ENCODE measurements at regions not wholly inside any gene's neighbourhood (a gene's known extent, or its start where the extent isn't known, plus 50 kb on each side); places are given as distances from the start of the nearest gene placed in this dataset.
"Not testable (repeated sequence)": the region's sequence is repeated elsewhere in the genome, so short reads cannot be mapped to it uniquely, and the experiment has no call there.

DNA sequence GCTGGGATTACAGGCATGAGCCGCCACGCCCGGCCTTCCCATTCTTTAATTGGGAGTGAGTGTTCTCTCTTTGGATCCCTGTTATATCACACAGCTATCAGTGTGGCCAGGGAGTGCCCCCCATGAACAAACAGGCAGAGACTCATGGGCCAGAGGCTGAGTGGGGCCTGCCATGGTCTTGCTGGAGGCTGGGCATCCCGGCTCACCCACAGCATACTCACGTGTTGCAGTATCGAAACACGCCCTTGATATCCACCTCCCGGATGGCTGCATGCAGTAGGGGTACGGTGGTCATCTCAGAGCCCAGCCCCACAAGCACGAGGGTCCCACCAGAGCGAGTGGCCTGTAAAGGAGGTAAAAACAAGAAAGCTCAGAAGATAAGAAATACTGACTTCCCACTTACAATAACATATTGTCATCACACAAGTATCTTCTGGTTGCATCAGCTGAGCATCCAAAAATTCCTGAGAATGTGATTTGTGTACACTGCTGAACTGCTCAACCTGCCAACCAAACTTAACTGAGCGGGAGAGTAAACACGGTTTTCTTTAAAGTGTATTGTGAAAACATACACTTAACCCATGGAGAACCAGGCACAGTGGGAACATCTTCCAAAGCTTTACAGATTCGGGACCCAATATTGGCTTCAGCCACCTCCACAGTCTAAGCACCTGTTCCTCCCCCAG is 92.0 kb downstream of the TRIM69 start:
- DNase-seq; dilution Hi-C loops (cut with HindIII; ENCODE audit: low sequenced_read_pairs, unreplicated experiment); H2AK9ac ChIP-seq (replicated peaks; ENCODE audit: low read depth, low read length, poor library complexity); in situ Hi-C loops (cut with MboI; ENCODE audit: low sequenced_read_pairs); H3K56ac ChIP-seq (ENCODE audit: extremely low read depth, insufficient read depth, low read length); H3K27me3 ChIP-seq (ENCODE audit: control insufficient read depth, insufficient read depth, low read length); H3K4me3 ChIP-seq (ENCODE audit: insufficient read depth, low read depth, low read length); H4K20me1 ChIP-seq (ENCODE audit: insufficient read depth, low read length); H2AFZ ChIP-seq (replicated peaks; ENCODE audit: low read length, poor library complexity); H3K79me1 ChIP-seq (ENCODE audit: low read depth in 1 of 2, low read length in 2 of 2); intact Hi-C loops (cut with micrococcal nuclease); H3K36me3 ChIP-seq (ENCODE audit: control insufficient read depth, insufficient read depth, low read length); H3K4me2 ChIP-seq (ENCODE audit: low read depth, low read length); POLR2A ChIA-PET (ENCODE audit: unreplicated experiment); H3K9me3 ChIP-seq (ENCODE audit: control insufficient read depth, insufficient read depth, low read length); H3K9me1 ChIP-seq (ENCODE audit: insufficient read depth, low read length); BruUV-seq (replicated peaks); H3K4me1 ChIP-seq (ENCODE audit: control insufficient read depth, insufficient read depth, low read length); CTCF ChIA-PET: not testable (repeated sequence)
- peak overlapping the region; percentile 66; the same call in 1 of the 2 replicates for H3K23ac ChIP-seq (ENCODE audit: low read depth, low read length)
- no CpG with 5 or more reads among the region's 14 CpGs for WGBS, 2 experiments (ENCODE audit: extremely low coverage in 2 of 2, insufficient read length in 1 of 2)
- peak overlapping the region; percentile 87 for H3K27ac ChIP-seq (ENCODE audit: insufficient read depth, low read length)
- H3K9ac ChIP-seq (ENCODE audit: low read depth, low read length) = peak overlapping the region; percentile 16; the same call in 1 of the 2 replicates
- H2AK5ac ChIP-seq (ENCODE audit: low read depth, low read length) = peak overlapping the region; percentile 82
- H2BK120ac ChIP-seq (ENCODE audit: low read depth, low read length) = peak overlapping the region; percentile 97
- H3K4ac ChIP-seq (ENCODE audit: low read depth, low read length) = peak overlapping the region; percentile 91
- peak overlapping the region; percentile 76; the same call in 1 of the 2 replicates for H3K14ac ChIP-seq (replicated peaks; ENCODE audit: low read depth, low read length)
- peak; percentile 85 for ATAC-seq (ENCODE audit: low read depth)
- peak overlapping the region; percentile 95 for H4K91ac ChIP-seq (ENCODE audit: insufficient read depth, low read depth, low read length)
- H3K18ac ChIP-seq (ENCODE audit: low read depth, low read length) = peak overlapping the region; percentile 31; the same call in 1 of the 2 replicates
- H2BK20ac ChIP-seq (ENCODE audit: low read depth, low read length) = peak overlapping the region; percentile 90
- H2BK5ac ChIP-seq (ENCODE audit: low read depth, low read length, poor library complexity, severe bottlenecking) = peak overlapping the region; percentile 75
- H4K8ac ChIP-seq (ENCODE audit: low read depth in 2 of 2, low read length in 2 of 2) = peak overlapping the region; percentile 64 to 84; a peak in 3 of 4 replicates
- peak overlapping the region; percentile 31; the same call in 1 of the 2 replicates for H4K5ac ChIP-seq (ENCODE audit: low read depth, low read length)
- H2BK15ac ChIP-seq (ENCODE audit: low read depth, low read length) = peak overlapping the region; percentile 84; the same call in 1 of the 3 replicates

DNA sequence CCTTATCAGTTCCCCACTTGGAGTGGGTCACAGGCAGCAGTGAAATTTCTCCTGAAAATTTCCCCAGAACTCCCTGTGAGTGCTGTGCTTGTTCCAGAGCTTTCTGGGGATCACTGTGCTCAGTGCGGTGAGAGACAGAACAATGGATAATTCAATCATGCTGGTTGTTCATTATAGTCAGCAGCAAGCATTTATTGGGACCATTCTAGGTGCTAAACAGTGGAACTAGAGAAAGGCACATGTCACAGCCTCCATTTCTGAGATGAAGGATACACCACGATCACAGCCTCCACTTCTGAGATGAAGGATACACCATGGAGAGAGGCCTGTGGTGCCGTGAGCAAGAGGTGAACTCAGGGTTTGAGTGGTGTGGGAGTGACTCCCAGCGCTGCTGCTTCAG is 92.8 kb downstream of the TRIM69 start:
- H2BK15ac ChIP-seq (ENCODE audit: low read depth, low read length); H2AK9ac ChIP-seq (replicated peaks; ENCODE audit: low read depth, low read length, poor library complexity); H3K4me1 ChIP-seq (ENCODE audit: control insufficient read depth, insufficient read depth, low read length); ATAC-seq (ENCODE audit: low read depth); H3K18ac ChIP-seq (ENCODE audit: low read depth, low read length); H3K9me1 ChIP-seq (ENCODE audit: insufficient read depth, low read length); H3K56ac ChIP-seq (ENCODE audit: extremely low read depth, insufficient read depth, low read length); H3K27ac ChIP-seq (ENCODE audit: insufficient read depth, low read length); H3K23ac ChIP-seq (ENCODE audit: low read depth, low read length); H3K14ac ChIP-seq (replicated peaks; ENCODE audit: low read depth, low read length); in situ Hi-C loops (cut with MboI; ENCODE audit: low sequenced_read_pairs); H2BK20ac ChIP-seq (ENCODE audit: low read depth, low read length); DNase-seq; H3K4me2 ChIP-seq (ENCODE audit: low read depth, low read length); H3K27me3 ChIP-seq (ENCODE audit: control insufficient read depth, insufficient read depth, low read length); CTCF ChIA-PET; POLR2A ChIA-PET (ENCODE audit: unreplicated experiment); H3K9ac ChIP-seq (ENCODE audit: low read depth, low read length); BruUV-seq (replicated peaks); intact Hi-C loops (cut with micrococcal nuclease); H4K20me1 ChIP-seq (ENCODE audit: insufficient read depth, low read length); H3K9me3 ChIP-seq (ENCODE audit: control insufficient read depth, insufficient read depth, low read length); H3K4ac ChIP-seq (ENCODE audit: low read depth, low read length); H2AK5ac ChIP-seq (ENCODE audit: low read depth, low read length); dilution Hi-C loops (cut with HindIII; ENCODE audit: low sequenced_read_pairs, unreplicated experiment); H2AFZ ChIP-seq (replicated peaks; ENCODE audit: low read length, poor library complexity); H3K36me3 ChIP-seq (ENCODE audit: control insufficient read depth, insufficient read depth, low read length); H3K4me3 ChIP-seq (ENCODE audit: insufficient read depth, low read depth, low read length); H3K79me1 ChIP-seq (ENCODE audit: low read depth in 1 of 2, low read length in 2 of 2); H2BK120ac ChIP-seq (ENCODE audit: low read depth, low read length): not testable (repeated sequence)
- H4K5ac ChIP-seq (ENCODE audit: low read depth, low read length) = peak overlapping the region; percentile 63
- peak overlapping the region; percentile 19 for H2BK5ac ChIP-seq (ENCODE audit: low read depth, low read length, poor library complexity, severe bottlenecking)
- peak overlapping the region; percentile 37; the same call in 1 of the 2 replicates for H4K91ac ChIP-seq (ENCODE audit: insufficient read depth, low read depth, low read length)
- WGBS, 2 experiments (ENCODE audit: extremely low coverage in 2 of 2, insufficient read length in 1 of 2) = 100% methylated on average over 1 of the region's 4 CpGs; no CpG with 5 or more reads in 1 of the 2 experiments
- peak overlapping the region; percentile 16 to 64; a peak in 1 of 4 replicates for H4K8ac ChIP-seq (ENCODE audit: low read depth in 2 of 2, low read length in 2 of 2)
